HG03025 (cell line): ENCODE measurements at regions not wholly inside any gene's neighbourhood (a gene's known extent, or its start where the extent isn't known, plus 50 kb on each side); places are given as distances from the start of the nearest gene placed in this dataset.

Source experiments
- ATAC-seq: cut with Tn5 transposase; IDR thresholded peaks from one replicate; pipeline ENCODE4 v1.9.1; 2021; ENCODE audit warnings: mild to moderate bottlenecking, moderate library complexity; ENCODE audit not compliant: unreplicated experiment, low FRiP score

DNA sequence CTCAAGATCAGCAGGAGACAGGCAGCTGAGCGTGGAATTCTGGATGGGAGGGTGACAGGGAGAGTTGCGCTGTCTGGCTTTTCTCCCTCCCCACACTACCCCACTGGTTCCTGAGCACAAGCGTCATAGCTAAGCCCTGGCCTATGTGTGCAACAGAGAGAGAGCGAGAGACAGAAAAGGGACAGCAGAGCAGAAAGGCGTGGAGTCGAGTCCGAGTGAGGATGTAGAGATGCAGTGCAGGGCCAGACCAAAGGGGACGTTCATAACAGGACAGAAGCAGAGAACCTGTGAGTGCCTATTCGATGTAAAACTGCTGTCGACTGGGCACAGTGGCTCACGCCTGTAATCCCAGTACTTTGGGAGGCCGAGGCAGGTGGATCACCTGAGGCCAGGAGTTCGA, 94.0 kb upstream of the TMEM45B start:
- no peak for ATAC-seq

DNA sequence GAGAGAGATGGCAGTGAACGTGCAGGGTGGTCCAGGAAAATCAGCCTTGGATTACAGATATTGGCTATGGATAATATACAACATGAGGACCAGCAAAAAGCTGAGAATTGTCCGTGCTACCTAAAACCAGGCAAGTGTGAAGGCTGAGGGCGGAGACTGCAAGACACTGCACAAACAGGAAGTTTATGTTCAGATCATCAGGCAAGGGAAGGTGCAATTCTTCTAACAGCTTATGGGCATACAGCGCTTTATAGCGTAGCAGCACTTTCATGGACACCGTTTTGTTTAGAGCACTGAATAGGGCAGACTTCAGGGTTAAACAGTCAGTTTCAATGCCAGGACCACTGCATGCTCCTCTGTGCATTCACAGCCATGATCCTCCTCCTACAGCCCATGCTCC, 93.1 kb upstream of the TMEM45B start:
- no peak for ATAC-seq

DNA sequence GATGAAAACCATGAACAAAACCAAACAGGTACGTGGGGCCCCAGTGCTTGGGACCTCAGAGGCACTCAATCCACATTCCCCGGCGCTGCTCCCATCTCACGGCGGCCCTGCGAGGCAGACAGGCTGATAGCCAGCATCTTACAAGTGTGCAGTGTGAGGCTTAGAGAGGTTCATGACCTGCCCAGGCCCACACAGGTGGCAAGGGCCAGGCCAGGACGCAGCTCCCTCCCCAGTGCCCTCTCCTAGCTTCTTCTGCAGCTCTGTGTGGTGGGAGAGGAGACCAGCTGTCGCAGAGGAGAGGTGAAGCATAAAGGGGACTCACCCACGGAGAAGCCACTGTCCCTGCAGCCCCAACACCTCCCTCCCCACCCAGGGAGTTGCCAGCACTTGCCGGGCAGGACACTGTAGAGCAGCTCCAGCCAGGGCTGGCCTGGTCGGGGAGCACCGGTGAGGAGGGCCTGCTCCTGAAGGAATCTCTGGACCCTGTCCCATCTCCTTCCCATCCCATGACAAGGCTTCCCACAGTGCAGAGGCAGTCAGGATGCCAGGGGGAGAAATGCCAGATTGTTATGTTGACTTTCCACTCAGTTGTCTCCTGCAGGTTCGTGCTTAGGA, 92.4 kb upstream of the TMEM45B start:
- ATAC-seq: no peak

DNA sequence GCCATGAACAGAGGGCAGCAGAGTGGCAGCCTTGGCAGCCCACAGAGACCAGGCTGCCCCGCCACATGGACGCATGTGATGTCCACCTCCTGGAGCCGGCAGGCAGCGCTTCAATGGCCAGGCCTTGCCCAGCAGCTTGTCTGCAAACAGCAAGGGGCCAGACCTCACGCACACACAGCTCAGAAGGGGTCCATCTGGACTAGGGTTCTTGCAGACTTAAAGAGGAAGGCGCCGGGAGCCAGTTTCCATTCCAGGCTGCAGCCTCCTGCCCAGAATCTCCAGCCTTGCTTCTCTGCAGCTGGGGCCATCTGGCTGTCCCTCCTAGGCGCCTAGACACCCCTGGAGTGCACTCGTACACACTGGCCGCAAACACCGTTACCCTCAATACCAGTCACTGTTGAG, 91.9 kb upstream of the TMEM45B start:
- ATAC-seq: no peak

DNA sequence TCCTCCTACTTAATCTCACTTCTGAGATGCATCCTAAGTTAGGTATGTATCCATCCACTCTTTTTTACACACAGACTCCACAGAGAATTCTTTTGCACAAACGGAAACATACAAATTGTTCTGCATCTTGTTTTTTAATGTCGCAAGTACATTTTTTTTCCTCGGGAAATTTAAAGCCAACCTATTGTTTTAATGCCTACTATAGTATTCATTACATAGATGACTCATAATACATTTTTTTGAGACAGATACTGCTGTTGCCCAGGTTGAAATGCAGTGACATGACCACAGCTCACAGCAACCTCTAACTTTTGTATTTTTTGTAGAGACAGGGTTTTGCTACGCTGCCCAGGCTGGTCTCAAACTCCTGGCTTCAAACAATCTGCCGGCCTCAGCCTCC, 90.8 kb upstream of the TMEM45B start:
- ATAC-seq: no peak

DNA sequence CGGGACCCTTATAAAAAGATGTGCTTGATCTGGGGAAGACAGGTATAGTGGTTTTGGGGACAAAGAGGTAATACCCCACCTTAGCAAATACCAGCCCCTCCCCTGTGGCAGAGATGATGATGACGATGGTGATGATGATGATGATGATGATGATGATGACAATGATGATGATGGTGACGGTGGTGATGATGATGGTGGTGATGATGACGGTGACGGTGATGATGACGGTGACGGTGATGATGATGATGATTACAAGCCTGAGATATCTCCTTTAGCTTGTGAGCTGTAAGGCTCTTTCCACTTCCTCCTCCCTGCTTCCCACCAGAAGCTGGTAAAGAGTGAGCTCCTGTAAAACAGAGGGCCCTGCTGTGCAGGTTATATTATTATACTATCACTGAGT, 89.5 kb upstream of the TMEM45B start:
- no peak for ATAC-seq

DNA sequence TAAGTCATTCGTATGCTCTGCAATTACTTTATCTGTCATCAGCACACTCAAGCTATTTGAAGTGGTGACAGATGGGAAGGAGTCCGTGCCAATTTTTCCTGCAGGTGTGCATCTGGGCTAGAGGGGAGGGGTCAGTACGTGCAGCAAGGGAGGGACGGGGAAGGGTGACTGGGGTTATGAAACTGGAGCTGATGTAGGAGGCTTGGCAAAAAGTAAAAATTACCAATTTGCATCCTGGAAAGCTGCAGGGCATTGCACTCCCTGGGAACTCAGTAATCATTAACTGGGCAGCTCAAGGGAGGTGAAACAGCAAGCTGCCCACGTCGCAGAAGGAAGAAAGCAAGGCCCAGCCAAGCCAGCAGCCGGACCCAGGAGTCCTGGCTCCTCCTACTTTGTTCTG, 87.1 kb upstream of the TMEM45B start:
- no peak for ATAC-seq

DNA sequence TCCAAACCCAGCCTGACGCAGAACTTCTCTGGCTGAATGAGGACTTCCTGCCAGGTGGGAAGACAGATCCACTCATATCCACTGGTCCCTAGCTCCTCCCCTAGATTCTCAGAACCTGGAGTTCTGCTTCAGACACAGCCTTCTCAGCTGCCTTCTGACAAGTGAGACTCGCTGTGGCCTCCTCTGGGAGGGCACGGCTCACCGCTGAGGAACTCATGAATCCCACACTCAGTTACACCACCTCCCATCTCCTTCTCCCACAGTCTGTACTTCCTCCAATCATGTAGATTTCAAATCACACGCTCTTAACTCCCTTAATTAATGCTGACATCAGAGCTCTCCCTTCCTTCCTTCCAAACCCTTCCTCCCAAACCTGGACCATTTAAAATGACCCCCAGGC, 86.4 kb upstream of the TMEM45B start:
- ATAC-seq: no peak

DNA sequence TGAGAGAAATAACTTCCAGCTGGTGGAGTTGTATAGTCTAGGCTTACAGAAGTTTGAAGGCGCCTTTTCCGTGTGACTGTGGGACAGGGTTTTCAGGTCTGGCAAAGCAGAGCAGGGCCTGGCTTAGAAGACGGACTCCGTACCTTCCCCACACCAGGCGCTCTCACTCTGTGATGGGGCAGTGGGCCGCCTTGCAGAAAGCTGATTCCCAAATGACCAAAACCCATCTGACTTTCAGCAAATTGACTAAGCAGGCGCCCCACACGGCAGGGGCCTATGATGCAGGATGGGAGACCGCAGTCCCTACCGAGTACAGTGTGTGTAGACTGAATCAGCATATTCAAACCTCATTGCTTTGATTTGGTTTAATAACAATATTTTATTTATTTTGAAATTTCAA, 85.8 kb upstream of the TMEM45B start:
- no peak for ATAC-seq

DNA sequence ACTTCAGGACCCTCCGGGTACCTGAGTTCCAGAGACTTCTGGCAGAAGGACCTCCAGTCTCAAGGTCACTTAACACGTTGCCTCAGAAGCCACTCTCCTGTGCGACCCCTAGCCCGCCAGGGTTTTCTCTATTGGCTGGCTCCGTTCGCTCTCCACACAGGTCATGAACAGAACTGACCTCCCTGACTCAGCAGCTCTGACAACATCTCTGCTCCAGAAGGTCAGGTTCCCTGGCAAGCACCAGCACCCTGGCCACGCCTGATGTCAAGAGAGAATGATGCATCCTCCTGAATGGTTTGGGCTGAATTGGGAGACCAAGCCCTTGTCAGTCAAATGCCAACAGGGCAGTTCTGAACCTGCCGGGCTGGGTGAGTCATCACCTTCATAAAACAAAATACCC, 84.3 kb upstream of the TMEM45B start:
- ATAC-seq: no peak

DNA sequence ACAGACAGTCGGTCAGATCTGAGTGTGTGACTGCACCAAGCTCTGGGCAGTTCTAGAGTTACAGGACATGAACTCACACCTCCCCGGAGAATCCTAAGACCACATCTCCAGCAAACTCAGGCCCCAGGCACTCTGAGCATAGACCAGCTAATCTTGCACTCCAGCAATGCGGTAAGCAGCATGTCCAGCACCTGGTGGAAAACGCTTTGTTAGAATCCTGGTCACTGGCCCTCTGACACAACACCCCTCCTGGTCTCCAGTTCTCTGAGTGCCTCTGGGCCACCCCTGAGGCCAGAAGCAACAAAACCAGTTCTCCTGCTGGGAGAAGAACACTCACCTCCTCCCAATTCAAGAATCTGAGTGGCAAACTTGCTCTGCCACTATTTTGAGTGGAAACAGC, 82.7 kb upstream of the TMEM45B start:
- no peak for ATAC-seq

DNA sequence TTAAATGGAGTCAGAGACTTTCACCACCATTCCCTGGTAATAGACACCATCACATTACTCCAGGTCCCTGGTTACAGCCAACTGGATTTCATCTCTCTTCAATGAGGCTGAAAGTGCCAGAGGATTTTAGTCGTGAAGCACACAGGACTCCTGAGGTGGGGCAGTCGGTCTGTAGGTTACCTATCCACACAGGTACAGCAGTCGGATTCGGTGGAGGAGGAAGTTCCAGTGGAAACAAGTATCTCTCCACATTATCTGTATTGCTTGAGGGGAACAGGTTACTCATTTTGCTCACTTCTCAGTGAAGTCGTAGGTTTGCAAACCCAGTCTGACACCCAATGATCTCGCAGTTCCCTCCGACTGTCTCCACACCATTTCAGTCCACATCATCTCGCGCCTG, 82.3 kb upstream of the TMEM45B start:
- no peak for ATAC-seq

DNA sequence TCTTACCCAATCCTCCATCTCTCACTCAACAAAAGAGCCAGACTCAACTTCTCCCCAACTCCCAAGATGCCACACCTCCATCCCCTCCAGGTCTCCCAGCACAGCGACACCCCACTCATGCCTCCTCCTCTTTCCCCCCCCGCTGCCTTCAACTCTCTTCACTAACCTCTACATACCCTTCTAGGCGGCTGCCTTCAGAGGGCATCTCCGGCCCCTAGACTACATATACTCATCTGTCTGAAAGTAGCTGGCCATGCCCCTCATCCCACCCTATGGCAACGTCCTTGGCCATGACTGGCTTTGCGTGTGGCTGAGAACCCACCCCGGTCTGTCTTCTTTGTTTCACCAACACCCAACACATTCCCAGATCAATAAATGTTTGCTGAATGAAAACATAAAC, 81.7 kb upstream of the TMEM45B start:
- ATAC-seq: no peak

DNA sequence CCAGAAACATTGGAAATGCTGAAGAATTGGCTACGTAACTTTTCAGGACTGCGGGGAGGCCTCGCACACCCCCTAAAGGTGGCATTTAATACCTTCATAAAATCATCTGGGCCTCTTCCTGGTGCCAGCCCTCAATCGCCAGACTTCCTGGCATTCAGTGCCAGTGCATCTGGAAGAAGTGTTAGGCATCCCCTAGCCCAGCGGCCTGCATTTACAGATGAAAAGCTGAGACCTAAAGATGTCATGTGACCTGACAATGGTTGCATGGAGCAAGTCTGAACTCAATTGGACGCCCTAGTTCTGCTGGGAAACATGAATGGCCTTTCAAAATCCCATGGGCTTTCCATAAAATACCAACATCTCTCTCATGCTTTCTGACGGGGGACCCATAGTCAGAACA, 81.0 kb upstream of the TMEM45B start:
- no peak for ATAC-seq

DNA sequence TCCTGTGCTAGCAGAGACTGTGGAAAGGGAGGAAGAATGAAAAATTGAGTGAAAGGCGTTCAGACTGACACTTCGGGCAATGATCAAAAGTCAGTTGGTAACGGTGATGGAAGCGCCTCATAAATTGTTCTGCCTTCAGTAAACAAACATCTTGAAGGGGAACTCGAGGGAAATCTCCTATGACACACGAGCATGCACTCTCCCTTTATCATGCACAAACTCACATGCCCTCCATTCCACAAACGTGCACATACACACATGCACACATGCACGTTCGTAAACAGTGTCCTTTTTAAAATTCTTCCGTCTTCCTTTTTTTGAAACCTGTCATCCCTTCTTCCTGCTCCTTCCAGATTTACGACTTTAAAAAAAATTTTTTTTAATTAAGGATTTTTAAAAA, 77.8 kb upstream of the TMEM45B start:
- ATAC-seq: no peak

DNA sequence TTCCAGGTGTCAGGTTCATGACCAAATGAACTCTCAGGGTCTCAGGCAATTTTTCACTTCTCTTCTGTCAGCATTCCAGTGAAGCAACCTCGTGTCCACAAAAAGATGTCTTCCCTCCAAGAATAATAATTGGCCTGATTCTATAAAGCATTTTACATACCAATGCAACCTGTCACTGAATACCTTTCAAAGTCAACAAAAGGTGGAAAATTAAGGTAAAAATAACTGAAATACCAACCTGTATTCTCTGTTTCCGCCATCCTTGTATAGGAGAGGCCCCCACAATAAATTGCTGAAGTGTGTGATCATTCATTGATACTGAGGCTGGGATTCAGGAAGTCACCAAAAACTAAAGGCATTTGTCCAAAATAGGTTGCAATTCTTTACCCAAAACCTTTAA, 77.4 kb upstream of the TMEM45B start:
- ATAC-seq: no peak

DNA sequence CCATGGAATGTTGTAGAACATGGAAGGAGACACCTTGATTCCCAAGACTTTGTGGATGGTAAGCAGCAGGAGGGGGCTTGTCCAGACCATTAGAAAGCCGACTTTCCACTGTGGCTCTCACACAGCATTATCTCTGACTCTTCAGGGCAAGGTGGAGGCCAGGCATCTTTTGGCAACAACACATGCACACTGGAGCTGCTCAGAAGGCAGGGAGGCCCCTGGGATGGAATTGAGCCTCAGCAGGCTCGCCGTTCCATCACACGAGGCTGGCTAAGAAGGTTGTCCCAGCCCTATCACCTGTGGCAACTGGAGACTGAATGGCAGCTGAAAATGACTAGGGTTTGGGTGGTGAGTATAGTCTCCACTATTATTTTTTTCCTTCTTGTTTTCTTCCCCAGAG, 76.3 kb upstream of the TMEM45B start:
- no peak for ATAC-seq

DNA sequence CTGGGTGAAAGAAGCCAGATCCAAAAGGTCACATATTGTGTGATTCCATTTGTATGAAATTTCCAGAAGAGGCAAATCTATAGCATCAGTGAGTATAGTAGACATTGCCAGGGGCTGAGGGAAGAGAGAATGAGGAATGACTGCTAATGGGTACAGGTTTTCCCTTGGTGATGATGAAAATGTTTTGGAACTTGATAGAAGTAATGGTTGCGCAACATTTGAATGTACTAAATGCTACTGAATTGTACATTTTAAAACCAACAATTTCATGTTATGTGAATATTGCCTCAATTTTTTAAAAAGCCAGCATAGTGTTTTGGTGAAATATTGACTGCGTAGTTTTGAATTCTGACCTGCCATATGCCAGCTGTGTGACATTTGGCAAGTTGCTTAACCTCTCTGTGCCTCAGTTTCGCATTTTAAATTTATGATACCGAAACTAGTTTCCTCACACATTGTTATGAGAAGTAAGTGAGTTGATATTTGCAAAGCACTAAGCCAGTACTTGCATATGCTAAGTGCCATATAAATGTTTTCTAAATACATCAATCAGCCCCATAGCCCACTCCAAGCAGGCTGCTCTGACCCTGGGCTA, 75.4 kb upstream of the TMEM45B start:
- no peak for ATAC-seq

DNA sequence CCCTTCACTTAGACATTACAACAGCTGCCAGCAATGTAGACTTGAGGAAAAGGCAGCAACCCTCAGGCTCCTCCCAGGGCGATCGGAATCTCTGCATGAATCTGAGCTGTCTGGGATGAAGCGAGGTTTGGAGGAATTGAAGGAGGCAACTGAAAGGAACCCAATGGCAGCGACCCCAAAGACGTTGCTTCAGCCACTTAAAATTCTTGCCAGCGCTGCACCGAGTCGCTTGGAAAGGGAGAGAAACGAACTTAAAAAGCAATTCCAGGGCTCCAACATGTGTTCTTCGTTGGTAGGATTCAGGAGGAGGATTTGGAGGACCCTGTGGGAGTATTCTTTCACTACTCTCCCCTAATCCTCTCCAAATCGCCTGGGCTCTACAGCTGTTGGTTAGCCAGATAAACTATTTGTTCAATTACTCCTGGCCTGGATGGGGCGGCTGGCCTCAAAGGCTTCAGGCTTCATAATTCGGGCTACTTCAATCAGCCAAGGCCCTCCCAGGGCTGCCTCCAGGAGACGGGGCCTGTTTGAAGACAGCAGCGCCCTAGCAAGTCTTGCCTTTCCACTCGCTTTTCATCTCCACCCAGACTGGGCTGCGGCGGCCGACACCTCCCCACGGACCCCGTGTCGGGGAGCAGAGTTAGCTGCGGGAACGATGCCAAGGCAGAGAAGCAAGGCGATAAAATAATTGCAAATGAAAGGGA, 72.4 kb upstream of the TMEM45B start:
- ATAC-seq: no peak

DNA sequence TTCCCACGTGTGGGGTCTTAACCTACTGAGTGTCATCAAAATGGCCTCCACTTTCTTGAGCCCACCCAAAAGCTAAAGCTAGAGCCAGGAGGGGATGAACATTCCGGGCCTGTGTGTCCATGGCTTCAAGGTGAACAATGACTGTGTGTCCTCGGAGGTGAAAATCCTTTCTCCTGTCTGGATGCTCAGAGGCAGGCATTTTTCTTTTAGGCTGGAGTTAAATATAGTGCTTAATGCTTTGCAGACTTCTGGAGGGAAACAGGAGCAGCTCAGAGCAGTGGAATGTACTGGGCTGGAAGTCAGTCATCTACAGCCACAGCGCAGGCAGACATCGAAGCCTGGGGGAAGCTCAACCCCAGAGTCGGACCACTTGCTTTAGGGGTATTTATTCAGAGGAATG, 68.6 kb upstream of the TMEM45B start:
- ATAC-seq: no peak

DNA sequence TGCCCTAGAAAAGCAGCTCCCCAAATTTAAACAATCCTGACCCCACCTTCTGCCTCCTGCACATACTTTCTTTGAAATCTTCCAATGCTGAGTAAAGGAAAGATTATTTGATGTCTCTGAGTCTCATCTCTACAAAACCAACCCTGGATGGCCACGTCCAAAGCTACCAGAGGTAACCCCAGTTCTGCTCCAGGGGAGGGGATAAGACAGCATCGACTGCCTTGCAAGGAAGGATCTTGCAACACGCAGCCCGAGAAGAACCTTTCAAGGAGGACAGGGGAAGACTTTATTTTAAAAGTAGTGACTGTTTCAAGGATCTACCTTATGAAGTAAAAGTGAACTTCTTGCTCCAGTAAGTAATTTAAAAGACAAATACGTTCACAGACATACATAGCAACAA, 66.5 kb upstream of the TMEM45B start:
- ATAC-seq: no peak
